Testis (tissue), 2 donors: ENCODE measurements at regions not wholly inside any gene's neighbourhood (a gene's known extent, or its start where the extent isn't known, plus 50 kb on each side); places are given as distances from the start of the nearest gene placed in this dataset.

Source experiments
- DNase-seq: peaks from one replicate; pipeline ENCODE4 v3.0.0-alpha.2; 2019
- H3K27ac ChIP-seq, 2 donors: fragments of 200-600 bp; sonication (generic); one replicate each; pipeline ENCODE4 v1.5.1; 2019
- H3K27me3 ChIP-seq: fragments of 200-600 bp; sonication (generic); one replicate; pipeline ENCODE4 v1.5.1; 2019
- H3K36me3 ChIP-seq: fragments of 200-600 bp; sonication (generic); one replicate; pipeline ENCODE4 v1.5.1; 2017; ENCODE audit warnings: low read depth; ENCODE audit errors: missing control alignments
- H3K4me1 ChIP-seq: fragments of 200-600 bp; sonication (generic); one replicate; pipeline ENCODE4 v1.5.1; 2019
- H3K4me3 ChIP-seq, 2 donors: fragments of 200-600 bp; sonication (generic); one replicate each; pipeline ENCODE4 v1.5.1; 2017 to 2019
- H3K9me3 ChIP-seq: fragments of 200-600 bp; sonication (generic); one replicate; pipeline ENCODE4 v1.5.1; 2017
- POLR2A ChIP-seq: fragments of 450-650 bp; IDR thresholded peaks from one replicate; pipeline ENCODE4 v1.6.1; 2017; ENCODE audit warnings: antibody characterized with exemption, mild to moderate bottlenecking, moderate library complexity
- WGBS, 2 donors: methylation state at CpG; one replicate each; pipeline ENCODE4 v1.1.5; 2018; 5-methylcytosine and 5-hydroxymethylcytosine counted together
- intact Hi-C: fragments of 100-400 bp; cut with DNase I; formaldehyde crosslinking; loops from one replicate; pipeline ENCODE4 v1.15.1; 2023; ENCODE audit warnings: low total_unique reads
- TF ChIP-seq, protein P1 (sequence below), 3 experiments: fragments of 450-650 bp in 2 of 3; fragments of 200-600 bp in 1 of 3; sonication (generic) in 1 of 3; IDR thresholded peaks; one replicate each; pipeline ENCODE4 v1.5.1; 2016 to 2019; ENCODE audit warnings: antibody characterized with exemption in 3 of 3, mild to moderate bottlenecking in 2 of 3, moderate library complexity in 1 of 3

- H3K27ac ChIP-seq: no peak overlapping the region
- 86 to 93% methylated on average over 8 of the region's 8 CpGs for WGBS, 2 donors
- no peaks in the 10 kb centered on the region for H3K4me1 ChIP-seq
- TF ChIP-seq POLR2A: no peak
- TF ChIP-seq, protein P1, sequence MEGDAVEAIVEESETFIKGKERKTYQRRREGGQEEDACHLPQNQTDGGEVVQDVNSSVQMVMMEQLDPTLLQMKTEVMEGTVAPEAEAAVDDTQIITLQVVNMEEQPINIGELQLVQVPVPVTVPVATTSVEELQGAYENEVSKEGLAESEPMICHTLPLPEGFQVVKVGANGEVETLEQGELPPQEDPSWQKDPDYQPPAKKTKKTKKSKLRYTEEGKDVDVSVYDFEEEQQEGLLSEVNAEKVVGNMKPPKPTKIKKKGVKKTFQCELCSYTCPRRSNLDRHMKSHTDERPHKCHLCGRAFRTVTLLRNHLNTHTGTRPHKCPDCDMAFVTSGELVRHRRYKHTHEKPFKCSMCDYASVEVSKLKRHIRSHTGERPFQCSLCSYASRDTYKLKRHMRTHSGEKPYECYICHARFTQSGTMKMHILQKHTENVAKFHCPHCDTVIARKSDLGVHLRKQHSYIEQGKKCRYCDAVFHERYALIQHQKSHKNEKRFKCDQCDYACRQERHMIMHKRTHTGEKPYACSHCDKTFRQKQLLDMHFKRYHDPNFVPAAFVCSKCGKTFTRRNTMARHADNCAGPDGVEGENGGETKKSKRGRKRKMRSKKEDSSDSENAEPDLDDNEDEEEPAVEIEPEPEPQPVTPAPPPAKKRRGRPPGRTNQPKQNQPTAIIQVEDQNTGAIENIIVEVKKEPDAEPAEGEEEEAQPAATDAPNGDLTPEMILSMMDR (IDR thresholded peaks at IDR 0.05): no peak
- H3K36me3 ChIP-seq: no peaks in the 10 kb centered on the region
- no peaks in the 10 kb centered on the region for H3K9me3 ChIP-seq
- DNase-seq: no peak
- no peaks in the 10 kb centered on the region for H3K27me3 ChIP-seq
- intact Hi-C loops: no loop called here
- no peak overlapping the region for H3K4me3 ChIP-seq
Measured at GRCh38 chr5:2883771-2884170, 132.3 kb upstream of the IRX2 start.

DNA sequence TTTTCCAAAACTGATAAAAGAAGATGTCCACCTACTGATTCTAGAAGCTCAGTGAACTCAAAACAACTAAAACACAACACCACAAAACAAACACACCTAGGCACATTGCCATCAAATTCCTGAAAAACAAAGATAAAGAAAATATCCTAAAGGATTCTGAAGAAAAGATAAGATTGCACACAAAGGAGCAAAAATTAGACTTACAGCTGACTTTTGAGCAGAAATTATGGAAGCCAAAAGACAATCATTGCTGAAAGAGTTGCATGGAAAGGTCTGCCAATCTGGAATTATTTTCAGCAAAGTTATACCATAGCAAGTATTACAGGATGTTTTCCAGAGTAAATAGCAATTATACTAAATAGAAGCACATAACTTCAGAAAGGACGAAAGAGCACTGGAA lies 128.2 kb upstream of the IRX2 start:
- no peaks in the 10 kb centered on the region for H3K9me3 ChIP-seq
- H3K27ac ChIP-seq: no peak overlapping the region
- WGBS, 2 donors: 81 to 83% methylated on average over 1 of the region's 1 CpG
- no peak overlapping the region for H3K4me3 ChIP-seq
- H3K27me3 ChIP-seq: no peaks in the 10 kb centered on the region
- no peak for TF ChIP-seq POLR2A
- TF ChIP-seq, protein P1 (IDR thresholded peaks at IDR 0.05): no peak
- no peaks in the 10 kb centered on the region for H3K4me1 ChIP-seq
- no peaks in the 10 kb centered on the region for H3K36me3 ChIP-seq
- DNase-seq: no peak
- intact Hi-C loops: no loop called here

DNA sequence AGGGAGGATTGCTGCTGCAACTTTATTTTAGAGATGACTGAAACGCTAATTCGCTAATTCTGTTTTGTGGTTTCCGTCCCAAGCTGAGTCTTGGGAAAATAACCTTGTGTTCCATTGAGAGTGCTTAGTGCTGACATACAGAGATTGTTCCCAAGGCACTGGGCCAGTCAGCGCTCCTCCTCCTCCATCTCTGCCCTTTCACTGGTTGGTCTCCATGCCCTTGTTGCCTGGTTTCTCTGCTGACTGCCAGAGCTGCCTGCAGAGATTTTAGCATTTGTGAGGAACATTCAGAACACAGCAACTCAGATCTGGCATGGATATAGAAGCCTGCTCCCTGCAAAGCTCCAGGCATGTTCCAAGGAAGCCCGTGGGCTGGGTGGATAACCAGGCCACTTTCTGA lies 126.0 kb upstream of the IRX2 start:
- intact Hi-C loops: no loop called here
- no peak for DNase-seq
- TF ChIP-seq POLR2A: no peak
- TF ChIP-seq, protein P1 (IDR thresholded peaks at IDR 0.05): no peak

GRCh38 chr5:2876183-2876582 lies 124.7 kb upstream of the IRX2 start:
- 90 to 92% methylated on average over 4 to 6 of the region's 6 CpGs for WGBS, 2 donors
- intact Hi-C loops: no loop called here
- H3K4me1 ChIP-seq: no peaks in the 10 kb centered on the region
- no peak overlapping the region for H3K27ac ChIP-seq
- no peaks in the 10 kb centered on the region for H3K9me3 ChIP-seq
- no peaks in the 10 kb centered on the region for H3K36me3 ChIP-seq
- peak; percentile 3 for DNase-seq
- no peak overlapping the region for H3K4me3 ChIP-seq
- H3K27me3 ChIP-seq: no peaks in the 10 kb centered on the region
- TF ChIP-seq, protein P1 (IDR thresholded peaks at IDR 0.05): no peak
- no peak for TF ChIP-seq POLR2A

More for the DNA sequence above, 126.0 kb upstream of the IRX2 start:
- 74 to 87% methylated on average over 5 of the region's 5 CpGs for WGBS, 2 donors
- Histone ChIP-seq H3K4me1 (no peaks in the 10 kb centered on the region), H3K4me3 (no peak overlapping the region), H3K9me3 (no peaks in the 10 kb centered on the region), H3K27me3 (no peaks in the 10 kb centered on the region), H3K27ac (no peak overlapping the region), H3K36me3 (no peaks in the 10 kb centered on the region)

DNA sequence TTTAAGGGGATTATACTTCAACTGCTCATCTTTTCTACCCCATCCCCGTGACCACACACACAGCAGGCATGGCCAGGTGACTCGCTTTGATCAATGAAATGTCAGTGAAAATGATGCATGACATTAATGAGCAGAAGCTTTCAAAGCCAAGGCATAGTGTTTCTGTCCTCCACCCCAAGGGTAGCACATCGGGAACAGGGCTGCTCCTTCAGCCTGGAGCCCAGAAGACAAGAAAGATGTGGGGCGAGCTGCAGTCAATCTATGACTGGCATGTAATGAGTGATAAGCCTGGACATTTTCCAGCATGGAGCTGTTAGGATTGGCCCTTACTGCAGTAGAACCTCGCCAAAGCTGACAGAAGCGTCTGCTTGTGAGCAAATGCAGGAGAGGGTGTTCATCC lies 122.6 kb upstream of the IRX2 start:
- Histone ChIP-seq H3K9me3 (no peaks in the 10 kb centered on the region), H3K4me3 (no peak overlapping the region), H3K36me3 (no peaks in the 10 kb centered on the region), H3K27me3 (no peaks in the 10 kb centered on the region), H3K4me1 (no peaks in the 10 kb centered on the region), H3K27ac (no peak overlapping the region)
- intact Hi-C loops: no loop called here
- no peak for DNase-seq
- no peak for TF ChIP-seq POLR2A
- TF ChIP-seq, protein P1 (IDR thresholded peaks at IDR 0.05): no peak
- 77 to 90% methylated on average over 6 of the region's 6 CpGs for WGBS, 2 donors
